Ishikawa (cell line): ENCODE measurements at regions not wholly inside any gene's neighbourhood (a gene's known extent, or its start where the extent isn't known, plus 50 kb on each side); places are given as distances from the start of the nearest gene placed in this dataset.

ENCODE experiments used
- CEBPB ChIP-seq: IDR thresholded peaks from 2 replicates; pipeline ENCODE4 v1.6.1; 2012
- CREB1 ChIP-seq: IDR thresholded peaks from 2 replicates; pipeline ENCODE4 v1.6.1; 2012; ENCODE audit warnings: low read depth
- EP300 ChIP-seq: IDR thresholded peaks from 2 replicates; pipeline ENCODE4 v1.6.1; 2012; ENCODE audit warnings: borderline replicate concordance
- FOXM1 ChIP-seq: IDR thresholded peaks from 2 replicates; pipeline ENCODE4 v1.6.1; 2012; ENCODE audit warnings: low read depth, borderline replicate concordance
- MAX ChIP-seq: IDR thresholded peaks from 2 replicates; pipeline ENCODE4 v1.6.1; 2012
- RAD21 ChIP-seq: IDR thresholded peaks from 2 replicates; pipeline ENCODE4 v1.6.1; 2012; ENCODE audit warnings: low read depth
- TAF1 ChIP-seq: IDR thresholded peaks from 2 replicates; pipeline ENCODE4 v1.6.1; 2012; ENCODE audit warnings: low read depth, mild to moderate bottlenecking
- TCF12 ChIP-seq: IDR thresholded peaks from 2 replicates; pipeline ENCODE4 v1.6.1; 2012; ENCODE audit warnings: low read depth
- USF1 ChIP-seq: IDR thresholded peaks from 2 replicates; pipeline ENCODE4 v1.6.1; 2012
- YY1 ChIP-seq: IDR thresholded peaks from 2 replicates; pipeline ENCODE4 v1.6.1; 2012; ENCODE audit warnings: low read depth

GRCh38 chr15:100772478-100772877, 107.2 kb upstream of the ALDH1A3 start:
- TF ChIP-seq RAD21 (no peak), CREB1 (no peak), EP300 (no peak), CEBPB (no peak), MAX (no peak), YY1 (no peak), FOXM1 (no peak), TCF12 (no peak), USF1 (no peak), TAF1 (no peak)
